HepG2 (cell line): ENCODE measurements at regions not wholly inside any gene's neighbourhood (a gene's known extent, or its start where the extent isn't known, plus 50 kb on each side); places are given as distances from the start of the nearest gene placed in this dataset.

ENCODE experiments used
- ATAC-seq: fragments of 200-7000 bp; cut with Tn5 transposase; 3 replicates; pipeline ENCODE4 v1.9.1; 2020; ENCODE audit warnings: mild to moderate bottlenecking, moderate library complexity
- BruUV-seq: library from RNA; stranded (reverse); fragments of 400-500 nt; replicated peaks from 2 replicates; lab custom pipeline; 2021; lab: Mats Ljungman, UMichigan
- CTCF ChIA-PET: fragments of 300-600 bp; formaldehyde crosslinking; extraction: SDS; loops from one replicate; lab custom pipeline; 2021; ENCODE audit warnings: low total read pairs, inconsistent platforms, low intra/inter-chr PET ratio; lab: Yijun Ruan, JAX
- POLR2A ChIA-PET: fragments of 350-600 bp; sonication (Branson Sonifier 250); formaldehyde crosslinking; loops from one replicate; lab custom pipeline; 2020; ENCODE audit warnings: antibody characterized with exemption, inconsistent platforms; lab: Yijun Ruan, JAX
- DNase-seq: peaks from one replicate; pipeline ENCODE4 v3.0.0-alpha.2; 2015; ENCODE audit warnings: low spot score
- FAIRE-seq: peaks from 3 replicates; lab custom pipeline; 2011; peaks lifted over from hg19 to GRCh38; lab: Jason Lieb, UNC
- H2AFZ ChIP-seq: one replicate; pipeline ENCODE4 v1.6.1; 2011; ENCODE audit warnings: low read length, inconsistent platforms
- H3K27ac ChIP-seq: fragments of 300-600 bp; 3 replicates; pipeline ENCODE4 v1.8.0; 2011; ENCODE audit warnings: mixed run types, mild to moderate bottlenecking, mixed read lengths, low read length, inconsistent platforms; ENCODE audit not compliant: insufficient read depth; ENCODE audit errors: extremely low read length
- H3K27me3 ChIP-seq, 2 experiments: fragments of 200-600 bp in 1 of 2; 2 replicates in 1 of 2; 3 replicates in 1 of 2; pipeline versions ENCODE4 v1.6.0 to v1.8.0; 2011; ENCODE audit warnings: low read length in 2 of 2, mild to moderate bottlenecking in 2 of 2, moderate library complexity in 2 of 2, inconsistent platforms in 1 of 2; ENCODE audit not compliant: insufficient read depth in 2 of 2, control insufficient read depth in 1 of 2
- H3K36me3 ChIP-seq, 2 experiments: fragments of 200-600 bp in 1 of 2; replicated peaks in 1 of 2; 2 replicates in 1 of 2; 3 replicates in 1 of 2; pipeline versions ENCODE4 v1.5.1 to v1.8.0; 2011; ENCODE audit warnings: low read length in 2 of 2, inconsistent platforms in 1 of 2; ENCODE audit not compliant: insufficient read depth in 2 of 2, control insufficient read depth in 1 of 2
- H3K4me1 ChIP-seq: 2 replicates; pipeline ENCODE4 v1.5.1; 2012; ENCODE audit warnings: low read length, inconsistent platforms; ENCODE audit not compliant: insufficient read depth
- H3K4me2 ChIP-seq: 2 replicates; pipeline ENCODE4 v1.6.0; 2011; ENCODE audit warnings: low read depth, low read length, inconsistent platforms
- H3K4me3 ChIP-seq, 3 experiments: fragments of 200-600 bp in 1 of 3; sonication (generic), shearing (Covaris generic) in 1 of 3; replicated peaks in 1 of 3; 2 replicates each; pipeline ENCODE4 v1.5.1; 2011 to 2016; ENCODE audit warnings: low read length in 3 of 3, inconsistent platforms in 2 of 3, low read depth in 2 of 3, mild to moderate bottlenecking in 2 of 3, control low read depth in 1 of 3, mixed read lengths in 1 of 3; ENCODE audit not compliant: insufficient read depth in 1 of 3
- H3K79me2 ChIP-seq: one replicate; pipeline ENCODE4 v1.6.1; 2011; ENCODE audit warnings: low read length, inconsistent platforms; ENCODE audit not compliant: insufficient read depth
- H3K9ac ChIP-seq: 2 replicates; pipeline ENCODE4 v1.6.0; 2011; ENCODE audit warnings: mild to moderate bottlenecking, low read depth, low read length, inconsistent platforms; ENCODE audit not compliant: insufficient read depth
- H3K9me3 ChIP-seq: 2 replicates; pipeline ENCODE4 v1.5.1; 2012; ENCODE audit warnings: mild to moderate bottlenecking, low read length
- H4K20me1 ChIP-seq: 2 replicates; pipeline ENCODE4 v1.6.0; 2011; ENCODE audit warnings: inconsistent platforms, mild to moderate bottlenecking, low read length, moderate library complexity; ENCODE audit not compliant: insufficient read depth
- ARID5B ChIP-seq: IDR thresholded peaks from 2 replicates; pipeline ENCODE4 v1.4.0; 2020; ENCODE audit warnings: mild to moderate bottlenecking, missing genetic modification reagents
- HMGA1 ChIP-seq: sonication (generic); formaldehyde crosslinking; conservative IDR thresholded peaks from 2 replicates; pipeline ENCODE4 v1.4.0; 2020; ENCODE audit warnings: missing genetic modification reagents
- IKZF4 ChIP-seq: sonication (generic); formaldehyde crosslinking; IDR thresholded peaks from 2 replicates; pipeline ENCODE4 v1.5.1; 2020; ENCODE audit warnings: borderline replicate concordance, mild to moderate bottlenecking, low read depth, missing genetic modification reagents; ENCODE audit errors: not compliant biosample characterization
- MLX ChIP-seq: IDR thresholded peaks from 2 replicates; pipeline ENCODE4 v1.6.1; 2016
- PHF21A ChIP-seq: sonication (generic); formaldehyde crosslinking; IDR thresholded peaks from 2 replicates; pipeline ENCODE4 v1.5.0; 2020; ENCODE audit warnings: mild to moderate bottlenecking, missing genetic modification reagents
- POLR2A ChIP-seq, 2 experiments: IDR thresholded peaks; 2 replicates each; pipeline ENCODE4 v1.6.1; 2011; ENCODE audit warnings: low read depth in 2 of 2, low read length in 2 of 2, mild to moderate bottlenecking in 1 of 2, moderate library complexity in 1 of 2; ENCODE audit not compliant: insufficient read depth in 1 of 2
- POLR2AphosphoS5 ChIP-seq: IDR thresholded peaks from 2 replicates; pipeline ENCODE4 v1.6.1; 2012; ENCODE audit warnings: low read depth, low read length
- REL ChIP-seq: sonication (generic); formaldehyde crosslinking; conservative IDR thresholded peaks from 2 replicates; pipeline ENCODE4 v1.8.0; 2022; ENCODE audit warnings: mild to moderate bottlenecking, missing genetic modification reagents, moderate library complexity
- TAF15 ChIP-seq: fragments of 200-400 bp; formaldehyde crosslinking; IDR thresholded peaks from one replicate; pipeline ENCODE4 v1.6.1; 2018; ENCODE audit warnings: mild to moderate bottlenecking, low read depth, low read length; ENCODE audit not compliant: poor library complexity, severe bottlenecking
- ZNF383 ChIP-seq: sonication (generic); formaldehyde crosslinking; IDR thresholded peaks from 2 replicates; pipeline ENCODE4 v1.4.0; 2020; ENCODE audit warnings: missing genetic modification reagents, mild to moderate bottlenecking, borderline replicate concordance
- ZNF672 ChIP-seq: sonication (generic); formaldehyde crosslinking; IDR thresholded peaks from 2 replicates; pipeline ENCODE4 v1.8.1; 2022; ENCODE audit warnings: missing genetic modification reagents
- ZNF687 ChIP-seq: sonication (generic); formaldehyde crosslinking; IDR thresholded peaks from 2 replicates; pipeline ENCODE4 v1.5.1; 2020; ENCODE audit warnings: mild to moderate bottlenecking, missing genetic modification reagents, moderate library complexity
- ZNF777 ChIP-seq: sonication (generic); formaldehyde crosslinking; IDR thresholded peaks from 2 replicates; pipeline ENCODE4 v1.4.0; 2020; ENCODE audit warnings: missing genetic modification reagents
- WGBS: methylation state at CpG from one replicate; pipeline ENCODE4 v1.1.6; 2017; ENCODE audit warnings: low lambda C conversion rate; 5-methylcytosine and 5-hydroxymethylcytosine counted together
- in situ Hi-C: cut with HindIII; loops from 2 replicates; pipeline ENCODE4 v1.10.0; 2017; ENCODE audit warnings: low pct_unique_long_range_greater_than_20kb; ENCODE audit not compliant: extremely low pct_ligation_motif_present
- intact Hi-C: fragments of 100-400 bp; cut with micrococcal nuclease; formaldehyde crosslinking; loops from one replicate; pipeline ENCODE4 v1.10.0; 2022; ENCODE audit not compliant: unreplicated experiment

GRCh38 chr5:90224342-90224741 lies 185.2 kb downstream of the CETN3 start (continued):
- TF ChIP-seq ZNF687 (no peak), ZNF777 (CRISPR knock-in tag) (no peak), REL (CRISPR knock-in tag) (no peak), POLR2A (IDR thresholded peaks at IDR 0.05; ENCODE audit: insufficient read depth in 1 of 2, low read depth in 2 of 2, low read length in 2 of 2) (no peak), POLR2AphosphoS5 (no peak), HMGA1 (CRISPR knock-in tag) (no peak)

GRCh38 chr5:90223756-90224155 lies 185.8 kb downstream of the CETN3 start:
- DNase-seq (no peak), FAIRE-seq (no peak), ATAC-seq (no peak)
- POLR2A ChIA-PET, result no interaction called here
- Histone ChIP-seq H2AFZ (no peak overlapping the region), H3K9ac (no peak overlapping the region), H3K27me3 (no peaks in the 10 kb centered on the region), H3K4me1 (no peaks in the 10 kb centered on the region), H3K9me3 (no peaks in the 10 kb centered on the region), H3K36me3 (no peaks in the 10 kb centered on the region), H3K4me2 (no peak overlapping the region), H3K79me2 (no peaks in the 10 kb centered on the region), H3K4me3 (no peak overlapping the region), H4K20me1 (no peaks in the 10 kb centered on the region), H3K27ac (no peak overlapping the region)
- in situ Hi-C loops, result no loop called here
- CTCF ChIA-PET, result no interaction called here
- TF ChIP-seq ARID5B (CRISPR knock-in tag) (no peak), ZNF383 (CRISPR knock-in tag) (no peak), IKZF4 (CRISPR knock-in tag) (no peak), PHF21A (CRISPR knock-in tag) (no peak), MLX (CRISPR knock-in tag) (no peak), TAF15 (no peak), ZNF672 (CRISPR knock-in tag) (no peak)
- WGBS, result 0% methylated on average over 2 of the region's 2 CpGs
- intact Hi-C loops, result no loop called here
- no TSS peak for BruUV-seq
